GM20000 (cell line): ENCODE measurements at regions not wholly inside any gene's neighbourhood (a gene's known extent, or its start where the extent isn't known, plus 50 kb on each side); places are given as distances from the start of the nearest gene placed in this dataset.

Experiments used
- DNase-seq: peaks from one replicate; pipeline ENCODE4 v3.0.0; 2012; ENCODE audit warnings: low spot score
- TF ChIP-seq, protein P1 (sequence below): IDR thresholded peaks from 2 replicates; pipeline ENCODE4 v1.5.1; 2012; ENCODE audit warnings: mild to moderate bottlenecking, control low read depth; ENCODE audit errors: extremely low read depth, missing control alignments

DNA sequence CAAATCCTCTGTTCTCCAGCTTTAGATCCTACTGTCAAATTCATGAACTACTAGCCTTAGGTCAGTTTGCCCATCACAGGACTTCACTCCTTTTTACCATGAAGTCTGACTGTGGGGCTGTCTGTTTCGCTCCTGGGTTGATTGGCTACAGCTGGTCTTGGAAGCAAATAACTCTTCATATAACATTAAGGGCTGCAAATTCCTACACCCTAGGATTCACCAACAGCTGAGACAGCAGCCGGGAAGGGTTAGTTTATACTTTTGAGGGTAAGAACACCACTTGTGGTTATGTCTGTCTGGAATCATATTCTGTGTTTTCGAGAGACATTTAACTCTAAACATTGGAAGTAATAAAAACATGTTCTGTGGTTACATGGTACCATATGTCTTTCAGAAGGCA lies 55.9 kb upstream of the KIAA1217 start:
- TF ChIP-seq, protein P1, sequence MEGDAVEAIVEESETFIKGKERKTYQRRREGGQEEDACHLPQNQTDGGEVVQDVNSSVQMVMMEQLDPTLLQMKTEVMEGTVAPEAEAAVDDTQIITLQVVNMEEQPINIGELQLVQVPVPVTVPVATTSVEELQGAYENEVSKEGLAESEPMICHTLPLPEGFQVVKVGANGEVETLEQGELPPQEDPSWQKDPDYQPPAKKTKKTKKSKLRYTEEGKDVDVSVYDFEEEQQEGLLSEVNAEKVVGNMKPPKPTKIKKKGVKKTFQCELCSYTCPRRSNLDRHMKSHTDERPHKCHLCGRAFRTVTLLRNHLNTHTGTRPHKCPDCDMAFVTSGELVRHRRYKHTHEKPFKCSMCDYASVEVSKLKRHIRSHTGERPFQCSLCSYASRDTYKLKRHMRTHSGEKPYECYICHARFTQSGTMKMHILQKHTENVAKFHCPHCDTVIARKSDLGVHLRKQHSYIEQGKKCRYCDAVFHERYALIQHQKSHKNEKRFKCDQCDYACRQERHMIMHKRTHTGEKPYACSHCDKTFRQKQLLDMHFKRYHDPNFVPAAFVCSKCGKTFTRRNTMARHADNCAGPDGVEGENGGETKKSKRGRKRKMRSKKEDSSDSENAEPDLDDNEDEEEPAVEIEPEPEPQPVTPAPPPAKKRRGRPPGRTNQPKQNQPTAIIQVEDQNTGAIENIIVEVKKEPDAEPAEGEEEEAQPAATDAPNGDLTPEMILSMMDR: no peak
- DNase-seq: no peak

DNA sequence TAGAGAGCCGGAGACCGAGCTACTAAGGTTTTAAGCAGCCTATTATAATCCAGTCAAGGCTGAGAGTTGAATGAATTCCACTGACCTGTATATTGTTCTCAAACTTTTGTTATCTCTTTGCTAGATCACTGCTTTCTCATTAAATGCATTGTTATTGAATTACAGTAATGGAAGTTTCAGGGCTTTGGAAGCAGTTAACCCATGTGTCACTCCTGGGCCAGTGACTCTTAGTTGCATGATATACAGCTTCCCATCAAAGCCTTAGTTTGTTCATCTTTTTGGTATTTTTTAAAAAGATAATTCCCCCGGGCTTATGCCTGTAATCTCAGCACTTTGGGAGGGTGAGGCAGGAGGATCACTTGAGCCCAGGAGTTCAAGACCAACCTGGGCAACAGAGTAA lies 55.4 kb upstream of the KIAA1217 start:
- TF ChIP-seq, protein P1: no peak
- no peak for DNase-seq

- no peak for DNase-seq
- TF ChIP-seq, protein P1: no peak
Measured at GRCh38 chr10:24156686-24157085, 52.3 kb upstream of the KIAA1217 start.

DNA sequence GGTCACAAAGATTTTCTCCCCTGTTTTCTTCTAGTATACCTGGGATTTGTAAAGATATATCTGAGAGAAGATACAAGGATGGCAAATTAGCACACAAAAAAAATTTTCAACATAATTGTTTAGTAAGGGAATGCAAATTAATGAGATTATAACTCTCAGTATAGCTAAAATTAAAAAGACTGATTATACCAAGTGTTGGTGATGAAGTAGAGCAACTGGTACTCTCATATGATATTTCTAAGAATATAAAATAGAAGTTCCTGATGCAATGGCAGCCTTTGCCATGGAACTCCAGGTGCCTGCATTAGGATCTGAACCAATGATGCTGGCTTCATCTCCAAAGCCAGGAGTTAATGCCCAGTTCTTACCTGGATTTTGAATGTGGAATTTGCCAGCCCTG lies 51.4 kb upstream of the KIAA1217 start:
- DNase-seq: no peak
- TF ChIP-seq, protein P1: no peak
